ENCODE measurements at regions not wholly inside any gene's neighbourhood (a gene's known extent, or its start where the extent isn't known, plus 50 kb on each side); places are given as distances from the start of the nearest gene placed in this dataset.

DNA sequence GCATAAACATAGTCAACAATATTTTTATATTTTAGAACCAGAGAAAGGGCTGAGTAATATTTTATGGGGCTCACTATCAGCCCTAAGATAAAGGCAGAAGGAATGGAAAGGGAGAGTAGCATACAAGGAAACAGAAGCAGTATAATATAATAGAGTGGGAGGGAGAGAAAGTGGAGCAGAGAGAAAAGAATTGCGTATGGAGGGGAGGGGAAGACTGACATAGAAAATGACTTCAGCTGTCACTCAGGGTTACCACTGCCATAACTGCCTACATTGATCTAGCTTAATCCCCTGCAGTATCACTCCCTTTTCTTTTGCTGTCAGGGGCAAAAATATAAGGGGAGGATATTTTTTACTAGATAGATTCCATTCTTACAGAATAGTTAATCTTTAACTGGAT is 1133.5 kb upstream of the MAP3K7 start:
- no peaks in the 10 kb centered on the region for H3K4me1 ChIP-seq (ENCODE audit: control insufficient read depth in 4 of 4, insufficient read depth in 4 of 4, low read length in 3 of 4)
- H3K27me3 ChIP-seq (ENCODE audit: control insufficient read depth in 4 of 4, insufficient read depth in 4 of 4, low read length in 3 of 4), result no peaks in the 10 kb centered on the region
- TF ChIP-seq ATF3 (IDR thresholded peaks at IDR 0.05) (no peak), YY1 (IDR thresholded peaks at IDR 0.05) (no peak), FOXA1 (IDR thresholded peaks at IDR 0.05) (no peak), NR2F2 (IDR thresholded peaks at IDR 0.05) (no peak), FOXA2 (IDR thresholded peaks at IDR 0.05) (no peak), JUND (IDR thresholded peaks at IDR 0.05) (no peak), TAF1 (conservative IDR thresholded peaks at IDR 0.05) (no peak), HNF4A (conservative IDR thresholded peaks at IDR 0.05) (no peak), EGR1 (IDR thresholded peaks at IDR 0.05; ENCODE audit: low read depth in 2 of 2) (no peak), RXRA (IDR thresholded peaks at IDR 0.05) (no peak), ZBTB33 (IDR thresholded peaks at IDR 0.05) (no peak), MAX (IDR thresholded peaks at IDR 0.05) (no peak), RAD21 (IDR thresholded peaks at IDR 0.05) (no peak), GABPA (IDR thresholded peaks at IDR 0.05 in 1 of 2, conservative IDR thresholded peaks at IDR 0.05 in 1 of 2) (no peak), REST (IDR thresholded peaks at IDR 0.05) (no peak), HNF4G (IDR thresholded peaks at IDR 0.05) (no peak)
- TF ChIP-seq, protein P1, sequence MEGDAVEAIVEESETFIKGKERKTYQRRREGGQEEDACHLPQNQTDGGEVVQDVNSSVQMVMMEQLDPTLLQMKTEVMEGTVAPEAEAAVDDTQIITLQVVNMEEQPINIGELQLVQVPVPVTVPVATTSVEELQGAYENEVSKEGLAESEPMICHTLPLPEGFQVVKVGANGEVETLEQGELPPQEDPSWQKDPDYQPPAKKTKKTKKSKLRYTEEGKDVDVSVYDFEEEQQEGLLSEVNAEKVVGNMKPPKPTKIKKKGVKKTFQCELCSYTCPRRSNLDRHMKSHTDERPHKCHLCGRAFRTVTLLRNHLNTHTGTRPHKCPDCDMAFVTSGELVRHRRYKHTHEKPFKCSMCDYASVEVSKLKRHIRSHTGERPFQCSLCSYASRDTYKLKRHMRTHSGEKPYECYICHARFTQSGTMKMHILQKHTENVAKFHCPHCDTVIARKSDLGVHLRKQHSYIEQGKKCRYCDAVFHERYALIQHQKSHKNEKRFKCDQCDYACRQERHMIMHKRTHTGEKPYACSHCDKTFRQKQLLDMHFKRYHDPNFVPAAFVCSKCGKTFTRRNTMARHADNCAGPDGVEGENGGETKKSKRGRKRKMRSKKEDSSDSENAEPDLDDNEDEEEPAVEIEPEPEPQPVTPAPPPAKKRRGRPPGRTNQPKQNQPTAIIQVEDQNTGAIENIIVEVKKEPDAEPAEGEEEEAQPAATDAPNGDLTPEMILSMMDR (IDR thresholded peaks at IDR 0.05; ENCODE audit: low read depth, low read length, missing input control), result no peak
- no peaks in the 10 kb centered on the region for H3K36me3 ChIP-seq (ENCODE audit: control insufficient read depth in 4 of 4, insufficient read depth in 3 of 4, low read depth in 1 of 4, low read length in 3 of 4)
- no peak overlapping the region for H3K4me3 ChIP-seq (ENCODE audit: low read depth in 1 of 3, low read length in 3 of 3)
- H3K9ac ChIP-seq (ENCODE audit: low read depth in 1 of 2, low read length in 2 of 2), result no peak overlapping the region
- no peak for DNase-seq (ENCODE audit: low spot score)
- no peak overlapping the region for H3K27ac ChIP-seq (ENCODE audit: low read depth in 1 of 2, low read length in 2 of 2)
- H3K9me3 ChIP-seq (ENCODE audit: control insufficient read depth in 4 of 4, low read length in 3 of 4), result no peaks in the 10 kb centered on the region
- WGBS, result 78% methylated on average over 1 of the region's 1 CpG

DNA sequence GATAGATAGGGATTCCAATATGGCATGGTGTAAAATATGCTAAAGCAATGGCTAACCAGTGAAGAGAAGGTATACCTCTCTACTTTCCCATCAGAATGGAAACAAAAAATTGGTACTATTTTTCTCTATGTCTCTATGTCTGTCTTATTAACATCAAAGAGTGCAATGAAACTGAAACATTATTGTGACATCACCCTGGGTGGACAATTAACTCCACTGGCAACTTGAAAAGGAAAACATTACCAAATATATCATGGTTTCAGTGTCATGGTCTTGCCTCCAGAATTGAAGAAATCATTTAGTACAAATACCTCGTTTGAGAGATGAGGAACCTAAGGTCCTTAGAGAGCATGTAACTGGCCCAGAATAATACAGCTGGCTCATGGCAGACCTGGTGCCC is 1132.5 kb upstream of the MAP3K7 start:
- H3K27ac ChIP-seq (ENCODE audit: low read depth in 1 of 2, low read length in 2 of 2), result no peak overlapping the region
- 26% methylated on average over 1 of the region's 1 CpG for WGBS
- H3K4me1 ChIP-seq (ENCODE audit: control insufficient read depth in 4 of 4, insufficient read depth in 4 of 4, low read length in 3 of 4), result no peaks in the 10 kb centered on the region
- no peak overlapping the region for H3K4me3 ChIP-seq (ENCODE audit: low read depth in 1 of 3, low read length in 3 of 3)
- no peaks in the 10 kb centered on the region for H3K36me3 ChIP-seq (ENCODE audit: control insufficient read depth in 4 of 4, insufficient read depth in 3 of 4, low read depth in 1 of 4, low read length in 3 of 4)
- no peak overlapping the region for H3K9ac ChIP-seq (ENCODE audit: low read depth in 1 of 2, low read length in 2 of 2)
- no peaks in the 10 kb centered on the region for H3K27me3 ChIP-seq (ENCODE audit: control insufficient read depth in 4 of 4, insufficient read depth in 4 of 4, low read length in 3 of 4)
- no peaks in the 10 kb centered on the region for H3K9me3 ChIP-seq (ENCODE audit: control insufficient read depth in 4 of 4, low read length in 3 of 4)
- TF ChIP-seq, protein P1 (IDR thresholded peaks at IDR 0.05; ENCODE audit: low read depth, low read length, missing input control), result no peak
- TF ChIP-seq NR2F2 (IDR thresholded peaks at IDR 0.05) (no peak), YY1 (IDR thresholded peaks at IDR 0.05) (no peak), RAD21 (IDR thresholded peaks at IDR 0.05) (no peak), FOXA1 (IDR thresholded peaks at IDR 0.05) (no peak), GABPA (IDR thresholded peaks at IDR 0.05 in 1 of 2, conservative IDR thresholded peaks at IDR 0.05 in 1 of 2) (no peak), ZBTB33 (IDR thresholded peaks at IDR 0.05) (no peak)
- no peak for DNase-seq (ENCODE audit: low spot score)

Measured in liver (tissue), 8 donors.